HEK293 (cell line): ENCODE measurements at regions not wholly inside any gene's neighbourhood (a gene's known extent, or its start where the extent isn't known, plus 50 kb on each side); places are given as distances from the start of the nearest gene placed in this dataset.

ENCODE experiments used
- CTCF ChIA-PET: fragments of 350-600 bp; formaldehyde crosslinking; extraction: SDS; loops from one replicate; lab custom pipeline; 2021; ENCODE audit warnings: antibody characterized with exemption; lab: Yijun Ruan, JAX
- POLR2A ChIA-PET: fragments of 300-600 bp; formaldehyde crosslinking; extraction: SDS; loops from one replicate; lab custom pipeline; 2020; ENCODE audit warnings: antibody characterized with exemption, inconsistent platforms; lab: Yijun Ruan, JAX
- H3K27ac ChIP-seq: fragments of 200-500 bp; sonication (Bioruptor generic); 2 replicates; pipeline ENCODE4 v1.5.1; 2014; ENCODE audit warnings: low read depth, low read length, control low read depth, inconsistent platforms; ENCODE audit errors: extremely low read depth
- H3K36me3 ChIP-seq, 2 experiments: fragments of 200-500 bp in 1 of 2; sonication (Bioruptor generic) in 1 of 2; 1 replicate in 1 of 2; 2 replicates in 1 of 2; pipeline ENCODE4 v1.5.1; 2014 to 2017; ENCODE audit warnings: inconsistent platforms in 2 of 2, low read length in 2 of 2; ENCODE audit not compliant: control insufficient read depth in 2 of 2, insufficient read depth in 1 of 2
- H3K4me1 ChIP-seq: fragments of 200-500 bp; sonication (Bioruptor generic); 2 replicates; pipeline ENCODE4 v1.5.1; 2014; ENCODE audit warnings: mild to moderate bottlenecking, low read length, inconsistent platforms; ENCODE audit not compliant: control insufficient read depth, insufficient read depth
- H3K4me3 ChIP-seq: 2 replicates; pipeline ENCODE4 v1.5.1; 2011; ENCODE audit warnings: low read depth, mild to moderate bottlenecking, control low read depth, low read length, moderate library complexity
- H3K9me3 ChIP-seq: fragments of 200-500 bp; sonication (Bioruptor generic); 2 replicates; pipeline ENCODE4 v1.5.1; 2014; ENCODE audit warnings: low read depth, low read length, inconsistent platforms; ENCODE audit not compliant: control insufficient read depth, insufficient read depth
- BCL11A ChIP-seq: fragments of 450-650 bp; formaldehyde crosslinking; IDR thresholded peaks from 2 replicates; pipeline ENCODE4 v1.5.1; 2016; ENCODE audit warnings: low read depth, missing biosample characterization, missing genetic modification characterization
- IKZF3 ChIP-seq: fragments of 450-650 bp; IDR thresholded peaks from 2 replicates; pipeline ENCODE4 v1.5.0; 2018; ENCODE audit warnings: missing biosample characterization, mild to moderate bottlenecking, missing genetic modification characterization, moderate library complexity
- KLF8 ChIP-seq: fragments of 450-650 bp; formaldehyde crosslinking; IDR thresholded peaks from 2 replicates; pipeline ENCODE4 v1.5.1; 2016; ENCODE audit warnings: missing biosample characterization, missing genetic modification characterization
- MZF1 ChIP-seq: fragments of 450-650 bp; formaldehyde crosslinking; IDR thresholded peaks from 2 replicates; pipeline ENCODE4 v1.5.1; 2017; ENCODE audit warnings: missing biosample characterization, missing genetic modification characterization, borderline replicate concordance
- SCRT1 ChIP-seq: fragments of 450-650 bp; formaldehyde crosslinking; IDR thresholded peaks from 2 replicates; pipeline ENCODE4 v1.5.1; 2016; ENCODE audit warnings: missing biosample characterization, missing genetic modification characterization, borderline replicate concordance
- ZBTB21 ChIP-seq: fragments of 450-650 bp; formaldehyde crosslinking; IDR thresholded peaks from 2 replicates; pipeline ENCODE4 v1.5.1; 2017; ENCODE audit warnings: missing biosample characterization, missing genetic modification characterization
- ZFHX2 ChIP-seq: fragments of 450-650 bp; formaldehyde crosslinking; conservative IDR thresholded peaks from 2 replicates; pipeline ENCODE4 v1.5.1; 2016; ENCODE audit warnings: missing biosample characterization, missing genetic modification characterization
- ZNF112 ChIP-seq: fragments of 450-650 bp; formaldehyde crosslinking; IDR thresholded peaks from 2 replicates; pipeline ENCODE4 v1.5.0; 2017; ENCODE audit warnings: missing biosample characterization, missing genetic modification characterization
- ZNF175 ChIP-seq: fragments of 450-650 bp; formaldehyde crosslinking; IDR thresholded peaks from 2 replicates; pipeline ENCODE4 v1.5.1; 2016; ENCODE audit warnings: missing biosample characterization, missing genetic modification characterization
- ZNF19 ChIP-seq: fragments of 450-650 bp; formaldehyde crosslinking; IDR thresholded peaks from 2 replicates; pipeline ENCODE4; 2016; ENCODE audit warnings: missing biosample characterization, missing genetic modification characterization, low read depth
- ZNF24 ChIP-seq: fragments of 450-650 bp; formaldehyde crosslinking; IDR thresholded peaks from 2 replicates; pipeline ENCODE4 v1.5.1; 2016; ENCODE audit warnings: missing biosample characterization, missing genetic modification characterization
- ZNF335 ChIP-seq: fragments of 450-650 bp; formaldehyde crosslinking; conservative IDR thresholded peaks from 2 replicates; pipeline ENCODE4 v1.5.1; 2016; ENCODE audit warnings: missing biosample characterization, missing genetic modification characterization
- ZNF354C ChIP-seq: fragments of 450-650 bp; formaldehyde crosslinking; IDR thresholded peaks from 2 replicates; pipeline ENCODE4 v1.5.1; 2016; ENCODE audit warnings: missing biosample characterization, missing genetic modification characterization, low read depth, borderline replicate concordance
- ZNF366 ChIP-seq: fragments of 450-650 bp; formaldehyde crosslinking; conservative IDR thresholded peaks from 2 replicates; pipeline ENCODE4 v1.5.1; 2016; ENCODE audit warnings: missing biosample characterization, missing genetic modification characterization
- ZNF548 ChIP-seq: fragments of 450-650 bp; formaldehyde crosslinking; IDR thresholded peaks from 2 replicates; pipeline ENCODE4 v1.5.1; 2016; ENCODE audit warnings: missing biosample characterization, missing genetic modification characterization
- ZNF585B ChIP-seq: fragments of 450-650 bp; formaldehyde crosslinking; IDR thresholded peaks from 2 replicates; pipeline ENCODE4 v1.5.1; 2016; ENCODE audit warnings: missing biosample characterization, missing genetic modification characterization
- ZNF660 ChIP-seq: fragments of 450-650 bp; IDR thresholded peaks from 2 replicates; pipeline ENCODE4 v1.5.1; 2018; ENCODE audit warnings: missing biosample characterization, mild to moderate bottlenecking, missing genetic modification characterization
- ZNF830 ChIP-seq: fragments of 450-650 bp; IDR thresholded peaks from 2 replicates; pipeline ENCODE4 v1.5.0; 2018; ENCODE audit warnings: missing biosample characterization, missing genetic modification characterization, low read depth, mild to moderate bottlenecking, moderate library complexity
- TF ChIP-seq, protein P1 (sequence below): fragments of 450-650 bp; formaldehyde crosslinking; IDR thresholded peaks from 2 replicates; pipeline ENCODE4 v1.5.1; 2016; ENCODE audit warnings: missing biosample characterization, missing genetic modification characterization
- TF ChIP-seq, protein P2 (sequence below): fragments of 450-650 bp; formaldehyde crosslinking; IDR thresholded peaks from 2 replicates; pipeline ENCODE4 v1.5.1; 2016; ENCODE audit warnings: missing biosample characterization, missing genetic modification characterization
- TF ChIP-seq, protein P3 (sequence below): fragments of 450-650 bp; formaldehyde crosslinking; IDR thresholded peaks from 2 replicates; pipeline ENCODE4 v1.5.1; 2016; ENCODE audit warnings: missing biosample characterization, missing genetic modification characterization
- TF ChIP-seq, protein P4 (sequence below): fragments of 450-650 bp; formaldehyde crosslinking; IDR thresholded peaks from 2 replicates; pipeline ENCODE4 v1.5.1; 2016; ENCODE audit warnings: missing biosample characterization, missing genetic modification characterization

DNA sequence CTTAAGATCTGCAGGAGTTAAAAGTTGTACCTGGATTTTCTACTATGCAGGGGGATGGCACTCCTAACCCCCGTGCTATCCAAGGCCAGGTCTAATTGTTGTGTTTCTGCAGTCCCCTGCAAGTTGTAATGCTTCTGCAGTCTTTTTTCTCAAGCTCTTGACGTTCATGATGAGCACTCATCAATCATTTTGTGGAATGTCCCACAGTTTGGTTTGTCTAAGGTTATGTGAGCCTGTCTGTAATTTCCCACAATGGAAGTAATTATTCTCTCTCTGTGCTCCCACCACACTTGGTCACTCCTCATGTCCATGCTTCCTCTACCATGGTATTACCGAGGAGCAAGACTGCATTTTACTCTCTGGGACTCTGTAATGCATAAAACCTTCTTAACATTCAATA lies 107.6 kb upstream of the SSTR4 start:
- no peak overlapping the region for H3K4me3 ChIP-seq
- no peaks in the 10 kb centered on the region for H3K9me3 ChIP-seq
- CTCF ChIA-PET, result no interaction called here
- no peak overlapping the region for H3K27ac ChIP-seq
- POLR2A ChIA-PET, result no interaction called here
- no peaks in the 10 kb centered on the region for H3K36me3 ChIP-seq
- TF ChIP-seq ZNF175 (no peak), ZNF354C (tag by site-specific recombination) (no peak), ZNF548 (tag by site-specific recombination) (no peak), BCL11A (tag by site-specific recombination) (no peak), ZNF366 (no peak), IKZF3 (tag by site-specific recombination) (no peak), ZNF830 (tag by site-specific recombination) (no peak), ZNF24 (tag by site-specific recombination) (no peak), ZNF335 (tag by site-specific recombination) (no peak), SCRT1 (tag by site-specific recombination) (no peak), ZNF585B (tag by site-specific recombination) (no peak), ZNF660 (tag by site-specific recombination) (no peak), MZF1 (no peak), ZBTB21 (tag by site-specific recombination) (no peak)
- TF ChIP-seq, protein P1, sequence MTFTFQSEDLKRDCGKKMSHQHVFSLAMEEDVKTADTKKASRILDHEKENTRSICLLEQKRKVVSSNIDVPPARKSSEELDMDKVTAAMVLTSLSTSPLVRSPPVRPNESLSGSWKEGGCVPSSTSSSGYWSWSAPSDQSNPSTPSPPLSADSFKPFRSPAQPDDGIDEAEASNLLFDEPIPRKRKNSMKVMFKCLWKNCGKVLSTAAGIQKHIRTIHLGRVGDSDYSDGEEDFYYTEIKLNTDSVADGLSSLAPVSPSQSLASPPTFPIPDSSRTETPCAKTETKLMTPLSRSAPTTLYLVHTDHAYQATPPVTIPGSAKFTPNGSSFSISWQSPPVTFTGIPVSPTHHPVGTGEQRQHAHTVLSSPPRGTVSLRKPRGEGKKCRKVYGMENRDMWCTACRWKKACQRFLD (tag by site-specific recombination), result no peak
- TF ChIP-seq, protein P2, sequence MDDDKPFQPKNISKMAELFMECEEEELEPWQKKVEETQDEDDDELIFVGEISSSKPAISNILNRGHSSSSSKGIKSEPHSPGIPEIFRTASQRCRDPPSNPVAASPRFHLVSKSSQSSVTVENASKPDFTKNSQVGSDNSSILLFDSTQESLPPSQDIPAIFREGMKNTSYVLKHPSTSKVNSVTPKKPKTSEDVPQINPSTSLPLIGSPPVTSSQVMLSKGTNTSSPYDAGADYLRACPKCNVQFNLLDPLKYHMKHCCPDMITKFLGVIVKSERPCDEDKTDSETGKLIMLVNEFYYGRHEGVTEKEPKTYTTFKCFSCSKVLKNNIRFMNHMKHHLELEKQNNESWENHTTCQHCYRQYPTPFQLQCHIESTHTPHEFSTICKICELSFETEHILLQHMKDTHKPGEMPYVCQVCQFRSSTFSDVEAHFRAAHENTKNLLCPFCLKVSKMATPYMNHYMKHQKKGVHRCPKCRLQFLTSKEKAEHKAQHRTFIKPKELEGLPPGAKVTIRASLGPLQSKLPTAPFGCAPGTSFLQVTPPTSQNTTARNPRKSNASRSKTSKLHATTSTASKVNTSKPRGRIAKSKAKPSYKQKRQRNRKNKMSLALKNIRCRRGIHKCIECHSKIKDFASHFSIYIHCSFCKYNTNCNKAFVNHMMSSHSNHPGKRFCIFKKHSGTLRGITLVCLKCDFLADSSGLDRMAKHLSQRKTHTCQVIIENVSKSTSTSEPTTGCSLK, result no peak
- H3K4me1 ChIP-seq, result no peaks in the 10 kb centered on the region

DNA sequence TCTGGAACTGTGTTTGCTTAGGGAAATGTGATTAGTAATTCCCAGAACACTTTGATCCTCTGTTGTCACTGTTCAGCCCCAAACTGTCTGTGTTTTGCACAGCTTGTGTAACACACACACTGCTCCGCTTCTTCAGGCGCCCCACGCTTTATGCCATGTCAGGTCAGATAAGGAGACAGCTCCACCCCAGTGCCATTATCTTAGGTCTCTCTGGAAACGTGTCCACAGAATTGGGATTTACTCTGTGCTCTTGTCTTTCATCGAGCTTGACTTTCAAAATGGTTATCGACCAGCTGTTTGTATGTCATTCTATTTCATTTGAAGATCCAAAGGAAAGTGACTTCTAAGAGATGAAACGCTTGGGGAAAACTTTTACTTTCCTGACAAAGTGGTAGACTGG lies 106.4 kb upstream of the SSTR4 start:
- no peaks in the 10 kb centered on the region for H3K9me3 ChIP-seq
- CTCF ChIA-PET, result no interaction called here
- POLR2A ChIA-PET, result no interaction called here
- no peak overlapping the region for H3K4me3 ChIP-seq
- TF ChIP-seq ZFHX2 (no peak), ZNF19 (tag by site-specific recombination) (no peak), ZNF112 (tag by site-specific recombination) (no peak), KLF8 (tag by site-specific recombination) (no peak)
- TF ChIP-seq, protein P3, sequence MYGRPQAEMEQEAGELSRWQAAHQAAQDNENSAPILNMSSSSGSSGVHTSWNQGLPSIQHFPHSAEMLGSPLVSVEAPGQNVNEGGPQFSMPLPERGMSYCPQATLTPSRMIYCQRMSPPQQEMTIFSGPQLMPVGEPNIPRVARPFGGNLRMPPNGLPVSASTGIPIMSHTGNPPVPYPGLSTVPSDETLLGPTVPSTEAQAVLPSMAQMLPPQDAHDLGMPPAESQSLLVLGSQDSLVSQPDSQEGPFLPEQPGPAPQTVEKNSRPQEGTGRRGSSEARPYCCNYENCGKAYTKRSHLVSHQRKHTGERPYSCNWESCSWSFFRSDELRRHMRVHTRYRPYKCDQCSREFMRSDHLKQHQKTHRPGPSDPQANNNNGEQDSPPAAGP (tag by site-specific recombination), result no peak
- TF ChIP-seq, protein P4, sequence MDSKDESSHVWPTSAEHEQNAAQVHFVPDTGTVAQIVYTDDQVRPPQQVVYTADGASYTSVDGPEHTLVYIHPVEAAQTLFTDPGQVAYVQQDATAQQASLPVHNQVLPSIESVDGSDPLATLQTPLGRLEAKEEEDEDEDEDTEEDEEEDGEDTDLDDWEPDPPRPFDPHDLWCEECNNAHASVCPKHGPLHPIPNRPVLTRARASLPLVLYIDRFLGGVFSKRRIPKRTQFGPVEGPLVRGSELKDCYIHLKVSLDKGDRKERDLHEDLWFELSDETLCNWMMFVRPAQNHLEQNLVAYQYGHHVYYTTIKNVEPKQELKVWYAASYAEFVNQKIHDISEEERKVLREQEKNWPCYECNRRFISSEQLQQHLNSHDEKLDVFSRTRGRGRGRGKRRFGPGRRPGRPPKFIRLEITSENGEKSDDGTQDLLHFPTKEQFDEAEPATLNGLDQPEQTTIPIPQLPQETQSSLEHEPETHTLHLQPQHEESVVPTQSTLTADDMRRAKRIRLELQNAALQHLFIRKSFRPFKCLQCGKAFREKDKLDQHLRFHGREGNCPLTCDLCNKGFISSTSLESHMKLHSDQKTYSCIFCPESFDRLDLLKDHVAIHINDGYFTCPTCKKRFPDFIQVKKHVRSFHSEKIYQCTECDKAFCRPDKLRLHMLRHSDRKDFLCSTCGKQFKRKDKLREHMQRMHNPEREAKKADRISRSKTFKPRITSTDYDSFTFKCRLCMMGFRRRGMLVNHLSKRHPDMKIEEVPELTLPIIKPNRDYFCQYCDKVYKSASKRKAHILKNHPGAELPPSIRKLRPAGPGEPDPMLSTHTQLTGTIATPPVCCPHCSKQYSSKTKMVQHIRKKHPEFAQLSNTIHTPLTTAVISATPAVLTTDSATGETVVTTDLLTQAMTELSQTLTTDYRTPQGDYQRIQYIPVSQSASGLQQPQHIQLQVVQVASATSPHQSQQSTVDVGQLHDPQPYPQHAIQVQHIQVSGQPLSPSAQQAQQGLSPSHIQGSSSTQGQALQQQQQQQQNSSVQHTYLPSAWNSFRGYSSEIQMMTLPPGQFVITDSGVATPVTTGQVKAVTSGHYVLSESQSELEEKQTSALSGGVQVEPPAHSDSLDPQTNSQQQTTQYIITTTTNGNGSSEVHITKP (tag by site-specific recombination), result no peak
- H3K36me3 ChIP-seq, result no peaks in the 10 kb centered on the region
- H3K27ac ChIP-seq, result no peak overlapping the region
- H3K4me1 ChIP-seq, result no peaks in the 10 kb centered on the region
